ENCODE measurements at regions not wholly inside any gene's neighbourhood (a gene's known extent, or its start where the extent isn't known, plus 50 kb on each side); places are given as distances from the start of the nearest gene placed in this dataset.

- DNase-seq (ENCODE audit: low spot score): no peak
Observed at GRCh38 chr12:13288937-13289652, 92.6 kb downstream of the EMP1 start.

- no peak for DNase-seq (ENCODE audit: low spot score)
Observed at GRCh38 chr12:13288501-13288900, 92.0 kb downstream of the EMP1 start.

- no peak for DNase-seq (ENCODE audit: low spot score)
Observed at GRCh38 chr12:13283867-13284266, 87.3 kb downstream of the EMP1 start.

GRCh38 chr12:13282861-13283260, 86.3 kb downstream of the EMP1 start:
- no peak for DNase-seq (ENCODE audit: low spot score)

DNA sequence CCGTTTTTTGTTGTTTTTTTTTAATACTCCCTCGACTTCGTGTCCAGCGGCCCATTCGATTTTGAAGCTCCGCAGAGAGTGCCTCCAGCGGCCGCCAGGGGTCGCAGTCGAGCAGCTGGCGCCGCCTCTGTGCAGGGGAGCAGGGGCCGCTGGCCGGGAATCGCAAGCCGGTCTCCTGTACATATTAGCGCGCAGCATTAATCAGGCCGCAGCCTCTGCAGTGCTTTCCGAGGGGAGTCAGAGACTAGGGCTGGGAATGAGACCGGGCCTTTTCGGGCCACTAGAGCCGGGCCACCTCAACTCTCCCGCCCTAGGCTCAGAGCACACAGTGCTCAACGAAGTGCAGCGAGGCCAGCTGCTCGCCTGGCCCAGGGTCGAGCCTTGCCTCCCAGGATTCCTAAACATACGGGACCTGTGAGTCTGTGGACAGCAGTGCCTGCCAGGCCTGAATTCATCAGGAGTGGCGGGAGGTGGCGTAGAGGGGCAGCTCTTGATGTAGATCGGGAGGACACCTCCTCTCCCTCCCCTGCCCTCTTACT, 81.8 kb downstream of the EMP1 start:
- DNase-seq (ENCODE audit: low spot score): peak; percentile 41

GRCh38 chr12:13277293-13277692, 80.8 kb downstream of the EMP1 start:
- no peak for DNase-seq (ENCODE audit: low spot score)

DNA sequence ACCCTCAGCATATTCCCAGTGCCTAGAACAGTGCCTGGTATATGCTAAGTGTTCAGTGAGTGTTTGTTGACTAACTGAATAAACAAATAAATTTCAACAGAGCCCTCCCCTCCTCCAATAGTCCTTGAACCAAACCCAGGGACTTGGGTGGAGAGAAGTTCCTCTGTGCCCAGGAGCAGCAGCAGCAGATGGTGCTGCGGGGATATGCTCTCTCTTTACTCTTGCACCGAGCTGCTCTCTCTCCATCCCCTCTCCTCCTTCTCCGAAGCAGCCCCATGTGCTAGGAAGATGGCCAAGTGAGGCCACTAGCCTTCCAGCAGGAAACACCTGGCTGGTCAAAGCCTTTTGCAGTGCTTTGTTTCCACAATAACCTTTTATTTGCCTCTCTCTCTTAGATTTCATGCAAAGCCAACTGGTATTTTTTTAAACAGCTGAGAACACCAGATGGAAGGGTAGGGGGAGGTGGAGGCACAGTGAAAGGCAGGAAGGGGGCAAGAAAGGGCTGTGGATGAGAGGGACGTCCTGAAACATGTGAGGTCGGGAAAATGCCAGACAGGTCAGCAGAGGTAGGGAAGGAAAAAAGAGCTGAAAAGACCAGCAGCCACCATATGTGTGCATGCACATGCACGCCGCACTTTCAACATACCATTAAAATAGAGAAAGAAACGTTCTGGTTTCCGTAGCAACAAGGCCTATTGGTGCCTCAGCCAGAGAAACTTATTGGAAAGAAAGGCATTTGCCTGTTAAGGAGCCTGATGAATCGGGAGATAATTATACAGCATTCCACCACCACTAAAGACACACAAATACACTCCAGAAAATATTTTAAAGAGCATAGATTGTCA, 78.9 kb downstream of the EMP1 start:
- DNase-seq (ENCODE audit: low spot score): no peak

GRCh38 chr12:13273850-13274249, 77.3 kb downstream of the EMP1 start:
- no peak for DNase-seq (ENCODE audit: low spot score)

DNA sequence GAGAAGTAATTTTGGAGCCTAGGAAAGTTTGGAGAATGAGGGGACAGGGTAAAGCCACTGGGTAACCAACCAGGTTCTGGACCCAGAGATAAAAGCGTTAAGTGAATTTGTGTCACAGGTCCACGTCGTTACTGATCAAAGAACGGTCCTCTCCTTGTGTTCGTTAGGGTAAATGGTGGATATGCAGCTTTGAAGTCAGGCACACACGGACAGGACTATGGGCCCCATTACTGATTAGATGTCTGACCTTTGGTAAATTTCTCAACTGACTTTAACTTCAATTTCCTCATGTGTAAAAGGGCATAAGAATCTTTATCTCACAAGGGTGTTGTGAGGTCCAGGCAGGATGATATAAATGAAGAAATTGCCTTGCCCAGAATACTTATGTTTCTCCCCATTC, 76.6 kb downstream of the EMP1 start:
- DNase-seq (ENCODE audit: low spot score): no peak

DNA sequence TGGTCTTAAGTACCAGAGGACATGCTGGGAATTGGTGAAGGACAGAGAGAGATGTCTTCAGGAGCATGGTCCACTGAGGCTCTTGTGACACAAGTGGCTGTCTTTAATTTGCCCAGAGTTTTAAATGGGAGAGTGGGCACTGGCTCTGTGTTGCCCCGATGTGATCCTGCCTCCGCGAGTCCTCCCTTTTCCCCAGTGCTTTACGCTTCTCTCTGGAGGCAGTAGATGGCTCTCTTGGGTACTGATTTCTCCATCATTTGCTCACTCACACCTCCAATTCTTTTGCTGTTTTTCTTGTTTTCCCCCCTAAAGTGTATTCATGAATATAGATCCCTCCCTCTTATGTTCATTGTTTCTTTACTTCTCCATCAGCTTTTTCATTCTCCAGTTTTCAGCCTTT, 74.3 kb downstream of the EMP1 start:
- no peak for DNase-seq (ENCODE audit: low spot score)
